Panc1 (cell line): ENCODE measurements at regions not wholly inside any gene's neighbourhood (a gene's known extent, or its start where the extent isn't known, plus 50 kb on each side); places are given as distances from the start of the nearest gene placed in this dataset.

Experiments
- CTCF ChIP-seq: fragments of 450-650 bp; IDR thresholded peaks from 2 replicates; pipeline ENCODE4 v1.5.1; 2017; ENCODE audit warnings: mild to moderate bottlenecking
- POLR2AphosphoS5 ChIP-seq: IDR thresholded peaks from 2 replicates; pipeline ENCODE4 v1.6.1; 2012; ENCODE audit warnings: mild to moderate bottlenecking, low read depth, low read length, moderate library complexity
- TCF7L2 ChIP-seq: IDR thresholded peaks from 2 replicates; pipeline ENCODE4 v1.6.1; 2011; ENCODE audit warnings: mild to moderate bottlenecking, low read depth, low read length, inconsistent platforms
- TF ChIP-seq, protein P1 (sequence below), 2 experiments: IDR thresholded peaks; 2 replicates each; pipeline ENCODE4 v1.6.1; 2011 to 2012; ENCODE audit warnings: low read depth in 2 of 2, control low read depth in 1 of 2, low read length in 1 of 2, mild to moderate bottlenecking in 1 of 2, moderate library complexity in 1 of 2; ENCODE audit not compliant: insufficient read depth in 1 of 2

GRCh38 chr15:61612111-61612510 lies 383.0 kb upstream of the RORA start:
- TF ChIP-seq, protein P1, sequence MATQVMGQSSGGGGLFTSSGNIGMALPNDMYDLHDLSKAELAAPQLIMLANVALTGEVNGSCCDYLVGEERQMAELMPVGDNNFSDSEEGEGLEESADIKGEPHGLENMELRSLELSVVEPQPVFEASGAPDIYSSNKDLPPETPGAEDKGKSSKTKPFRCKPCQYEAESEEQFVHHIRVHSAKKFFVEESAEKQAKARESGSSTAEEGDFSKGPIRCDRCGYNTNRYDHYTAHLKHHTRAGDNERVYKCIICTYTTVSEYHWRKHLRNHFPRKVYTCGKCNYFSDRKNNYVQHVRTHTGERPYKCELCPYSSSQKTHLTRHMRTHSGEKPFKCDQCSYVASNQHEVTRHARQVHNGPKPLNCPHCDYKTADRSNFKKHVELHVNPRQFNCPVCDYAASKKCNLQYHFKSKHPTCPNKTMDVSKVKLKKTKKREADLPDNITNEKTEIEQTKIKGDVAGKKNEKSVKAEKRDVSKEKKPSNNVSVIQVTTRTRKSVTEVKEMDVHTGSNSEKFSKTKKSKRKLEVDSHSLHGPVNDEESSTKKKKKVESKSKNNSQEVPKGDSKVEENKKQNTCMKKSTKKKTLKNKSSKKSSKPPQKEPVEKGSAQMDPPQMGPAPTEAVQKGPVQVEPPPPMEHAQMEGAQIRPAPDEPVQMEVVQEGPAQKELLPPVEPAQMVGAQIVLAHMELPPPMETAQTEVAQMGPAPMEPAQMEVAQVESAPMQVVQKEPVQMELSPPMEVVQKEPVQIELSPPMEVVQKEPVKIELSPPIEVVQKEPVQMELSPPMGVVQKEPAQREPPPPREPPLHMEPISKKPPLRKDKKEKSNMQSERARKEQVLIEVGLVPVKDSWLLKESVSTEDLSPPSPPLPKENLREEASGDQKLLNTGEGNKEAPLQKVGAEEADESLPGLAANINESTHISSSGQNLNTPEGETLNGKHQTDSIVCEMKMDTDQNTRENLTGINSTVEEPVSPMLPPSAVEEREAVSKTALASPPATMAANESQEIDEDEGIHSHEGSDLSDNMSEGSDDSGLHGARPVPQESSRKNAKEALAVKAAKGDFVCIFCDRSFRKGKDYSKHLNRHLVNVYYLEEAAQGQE (IDR thresholded peaks at IDR 0.05; ENCODE audit: insufficient read depth in 1 of 2, low read depth in 2 of 2, low read length in 1 of 2): no peak
- TF ChIP-seq CTCF (no peak), POLR2AphosphoS5 (no peak), TCF7L2 (no peak)
